ENCODE measurements at regions not wholly inside any gene's neighbourhood (a gene's known extent, or its start where the extent isn't known, plus 50 kb on each side); places are given as distances from the start of the nearest gene placed in this dataset.

DNA sequence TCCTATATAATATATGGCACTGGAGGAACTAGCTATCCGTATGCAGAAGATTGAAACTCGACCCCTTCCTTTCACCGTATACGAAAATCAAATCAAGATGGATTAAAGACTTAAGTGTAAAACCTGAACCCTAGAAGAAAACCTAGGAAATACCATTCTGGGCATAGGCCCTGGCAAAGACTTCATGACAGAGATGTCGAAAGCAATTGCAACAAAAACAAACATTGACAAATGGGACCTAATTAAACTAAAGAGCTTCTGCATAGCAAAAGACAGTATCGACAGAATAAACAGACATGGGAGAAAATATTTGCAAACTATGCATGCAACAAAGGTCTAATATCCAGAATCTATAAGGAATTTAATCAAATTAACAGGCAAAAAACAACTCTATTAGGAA, 61.4 kb upstream of the HDAC9 start:
- no peak overlapping the region for H3K4me3 ChIP-seq (ENCODE audit: low read length)
- WGBS, result 95% methylated on average over 6 of the region's 6 CpGs
- no peaks in the 10 kb centered on the region for H3K36me3 ChIP-seq (ENCODE audit: insufficient read depth, low read length)
- no peaks in the 10 kb centered on the region for H3K9me3 ChIP-seq (ENCODE audit: insufficient read depth, low read depth, low read length)
- H3K4me1 ChIP-seq (ENCODE audit: insufficient read depth, low read length), result peaks cover 5% of the 10 kb centered on the region; the same call in 1 of the 2 replicates
- H3K27ac ChIP-seq (ENCODE audit: low read depth, low read length), result no peak overlapping the region
- H3K9ac ChIP-seq (ENCODE audit: low read depth, low read length), result no peak overlapping the region
- H3K27me3 ChIP-seq (ENCODE audit: insufficient read depth, low read length), result no peaks in the 10 kb centered on the region

DNA sequence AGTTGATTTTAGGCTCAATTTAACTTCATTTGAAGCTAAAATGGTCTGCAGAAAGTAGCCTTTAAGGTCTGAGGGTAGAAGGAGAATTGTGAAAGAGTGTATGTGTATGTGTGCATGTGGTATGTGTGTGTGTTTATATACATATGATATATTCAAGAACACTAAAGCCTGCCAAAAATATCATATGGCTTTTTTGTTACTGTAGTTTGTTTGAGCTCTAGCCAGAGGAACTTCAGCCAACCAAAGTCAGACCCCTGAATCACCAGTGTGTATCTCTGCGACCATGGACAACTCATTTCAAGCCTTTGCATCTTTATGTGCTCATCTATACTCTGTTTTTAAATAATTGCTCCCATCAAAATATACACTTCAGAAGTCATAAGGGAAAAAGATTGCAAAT, 58.4 kb upstream of the HDAC9 start:
- no peak overlapping the region for H3K27ac ChIP-seq (ENCODE audit: low read depth, low read length)
- H3K36me3 ChIP-seq (ENCODE audit: insufficient read depth, low read length), result no peaks in the 10 kb centered on the region
- WGBS, result 87% methylated on average over 1 of the region's 1 CpG
- H3K27me3 ChIP-seq (ENCODE audit: insufficient read depth, low read length), result no peaks in the 10 kb centered on the region
- H3K9ac ChIP-seq (ENCODE audit: low read depth, low read length), result no peak overlapping the region
- H3K4me1 ChIP-seq (ENCODE audit: insufficient read depth, low read length), result no peaks in the 10 kb centered on the region
- H3K9me3 ChIP-seq (ENCODE audit: insufficient read depth, low read depth, low read length), result no peaks in the 10 kb centered on the region
- no peak overlapping the region for H3K4me3 ChIP-seq (ENCODE audit: low read length)

DNA sequence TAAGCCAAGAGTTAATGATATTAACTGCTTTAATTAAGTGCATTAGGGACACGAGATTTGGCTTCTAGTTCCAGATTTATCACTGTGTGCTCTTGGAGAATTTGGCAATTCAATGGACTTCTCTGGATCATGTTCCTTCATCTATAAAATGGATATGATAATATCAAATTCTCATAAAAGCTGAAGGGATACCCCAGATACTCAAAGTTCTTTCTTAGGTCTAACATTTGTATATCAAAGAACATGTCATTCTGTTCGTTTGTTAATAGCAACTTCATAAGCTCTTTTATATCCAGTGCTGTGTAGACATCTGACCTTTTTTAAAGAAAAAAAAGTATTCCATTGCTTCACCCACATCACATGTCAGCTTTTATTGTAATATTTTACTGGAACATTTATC, 54.6 kb upstream of the HDAC9 start:
- no peak overlapping the region for H3K4me3 ChIP-seq (ENCODE audit: low read length)
- WGBS, result 88% methylated on average over 2 of the region's 2 CpGs
- no peaks in the 10 kb centered on the region for H3K27me3 ChIP-seq (ENCODE audit: insufficient read depth, low read length)
- no peak overlapping the region for H3K27ac ChIP-seq (ENCODE audit: low read depth, low read length)
- H3K36me3 ChIP-seq (ENCODE audit: insufficient read depth, low read length), result no peaks in the 10 kb centered on the region
- H3K9me3 ChIP-seq (ENCODE audit: insufficient read depth, low read depth, low read length), result no peaks in the 10 kb centered on the region
- peaks cover 16% of the 10 kb centered on the region for H3K4me1 ChIP-seq (ENCODE audit: insufficient read depth, low read length)
- H3K9ac ChIP-seq (ENCODE audit: low read depth, low read length), result no peak overlapping the region

DNA sequence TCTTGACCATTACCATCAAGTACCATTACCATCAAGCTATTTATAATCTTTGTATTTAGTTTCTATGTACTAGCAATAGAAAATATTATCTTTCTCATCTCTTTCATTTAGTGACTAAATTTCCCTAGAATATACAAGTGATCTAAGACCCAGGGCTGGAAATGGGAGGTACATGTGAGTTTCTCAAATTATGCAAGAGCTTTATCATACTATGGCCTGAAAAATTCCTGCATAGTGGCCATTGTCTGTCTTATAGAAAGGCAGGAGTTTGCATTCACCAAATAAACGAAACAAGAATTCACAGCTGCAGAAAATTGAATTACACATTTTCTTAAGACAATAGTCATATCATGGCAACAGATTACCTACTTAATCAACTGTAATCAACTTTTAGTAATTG, 50.7 kb upstream of the HDAC9 start:
- H3K9me3 ChIP-seq (ENCODE audit: insufficient read depth, low read depth, low read length), result no peaks in the 10 kb centered on the region
- H3K9ac ChIP-seq (ENCODE audit: low read depth, low read length), result no peak overlapping the region
- no peaks in the 10 kb centered on the region for H3K36me3 ChIP-seq (ENCODE audit: insufficient read depth, low read length)
- H3K4me3 ChIP-seq (ENCODE audit: low read length), result no peak overlapping the region
- peaks cover 17% of the 10 kb centered on the region for H3K4me1 ChIP-seq (ENCODE audit: insufficient read depth, low read length)
- WGBS, result 64% methylated on average over 1 of the region's 1 CpG
- no peaks in the 10 kb centered on the region for H3K27me3 ChIP-seq (ENCODE audit: insufficient read depth, low read length)
- no peak overlapping the region; the same call in 1 of the 2 replicates for H3K27ac ChIP-seq (ENCODE audit: low read depth, low read length)

DNA sequence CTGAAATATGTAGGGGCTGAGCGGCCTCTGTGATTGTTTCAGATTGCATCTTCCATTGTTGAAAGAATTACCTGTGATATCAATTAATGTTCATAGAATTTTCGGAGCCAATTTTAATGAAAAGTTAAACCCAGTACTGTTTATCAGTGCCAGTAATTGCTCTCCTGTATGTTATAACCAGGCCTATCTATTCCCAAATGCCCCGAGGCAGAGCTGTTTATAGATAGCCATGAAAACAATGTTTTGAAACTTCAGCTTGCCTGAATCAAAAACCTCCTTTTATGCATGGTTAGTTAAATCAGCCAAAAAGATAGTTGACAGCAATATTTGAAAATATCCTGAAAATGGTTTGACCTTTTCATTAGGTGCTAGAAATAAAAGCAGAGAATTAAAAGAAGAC, 50.1 kb upstream of the HDAC9 start:
- WGBS, result 96% methylated on average over 3 of the region's 3 CpGs
- Histone ChIP-seq H3K27me3 (ENCODE audit: insufficient read depth, low read length) (no peaks in the 10 kb centered on the region), H3K9me3 (ENCODE audit: insufficient read depth, low read depth, low read length) (no peaks in the 10 kb centered on the region), H3K9ac (ENCODE audit: low read depth, low read length) (no peak overlapping the region), H3K4me3 (ENCODE audit: low read length) (no peak overlapping the region), H3K27ac (ENCODE audit: low read depth, low read length) (no peak overlapping the region), H3K4me1 (ENCODE audit: insufficient read depth, low read length) (peaks cover 17% of the 10 kb centered on the region), H3K36me3 (ENCODE audit: insufficient read depth, low read length) (no peaks in the 10 kb centered on the region)

Measured in HUES64 (cell line).